ENCODE measurements at regions not wholly inside any gene's neighbourhood (a gene's known extent, or its start where the extent isn't known, plus 50 kb on each side); places are given as distances from the start of the nearest gene placed in this dataset.
"Not testable (repeated sequence)": the region's sequence is repeated elsewhere in the genome, so short reads cannot be mapped to it uniquely, and the experiment has no call there.

DNA sequence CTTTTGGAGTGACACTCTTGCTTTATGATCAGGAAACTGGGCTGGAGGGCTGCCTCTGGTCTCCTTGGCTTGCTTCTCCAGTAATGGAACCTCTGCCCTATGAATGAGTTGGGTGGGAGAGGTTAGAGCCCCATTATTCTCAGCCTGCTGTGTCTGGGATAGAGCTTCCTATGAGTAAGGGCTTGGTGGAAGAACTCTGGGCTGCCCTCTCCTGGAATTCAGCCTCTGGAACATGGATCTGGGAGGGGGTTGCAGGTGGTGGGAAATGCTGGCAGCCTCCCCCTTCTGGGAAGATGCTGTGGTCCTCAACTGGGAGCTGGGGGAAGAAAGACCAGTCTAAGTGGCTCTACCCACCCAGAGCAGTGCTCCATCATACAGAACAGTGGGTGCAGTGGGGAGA lies 81.8 kb upstream of the SYN3 start:
- no peak for DNase-seq (ENCODE audit: low spot score)

DNA sequence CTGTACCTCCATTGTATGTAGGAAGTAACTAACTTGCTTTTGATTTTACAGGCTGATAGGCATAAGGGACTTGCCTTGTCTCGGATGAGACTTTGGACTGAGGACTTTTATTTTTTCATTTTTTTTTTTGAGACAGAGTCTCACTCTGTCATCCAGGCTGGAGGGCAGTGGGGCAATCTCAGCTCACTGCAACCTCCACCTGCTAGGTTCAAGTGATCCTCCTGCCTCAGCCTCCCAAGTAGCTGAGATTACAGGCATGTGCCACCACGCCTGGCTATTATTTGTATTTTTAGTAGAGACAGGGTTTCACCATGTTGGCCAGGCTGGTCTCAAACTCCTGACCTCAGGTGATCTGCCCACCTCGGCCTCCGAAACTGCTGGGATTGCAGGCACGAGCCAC lies 80.2 kb upstream of the SYN3 start:
- DNase-seq (ENCODE audit: low spot score), result not testable (repeated sequence)

DNA sequence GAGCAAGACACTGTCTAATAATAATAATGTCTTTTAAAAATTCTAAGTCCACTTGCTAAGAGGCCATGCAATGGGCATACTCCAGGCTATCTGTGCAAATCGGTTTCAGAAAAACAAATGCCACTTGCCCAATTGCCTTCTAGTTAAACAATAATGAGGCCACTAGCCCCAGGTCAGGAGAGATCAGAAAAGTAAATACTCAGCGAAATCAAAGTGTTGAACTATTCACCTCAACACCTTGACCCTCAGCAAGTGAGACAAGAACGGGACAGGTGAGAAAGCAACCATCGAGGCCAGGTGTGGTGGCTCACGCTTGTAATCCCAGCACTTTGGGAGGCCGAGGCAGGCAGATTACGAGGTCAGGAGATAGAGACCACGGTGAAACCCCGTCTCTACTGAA lies 72.3 kb upstream of the SYN3 start:
- no peak for DNase-seq (ENCODE audit: low spot score)

DNA sequence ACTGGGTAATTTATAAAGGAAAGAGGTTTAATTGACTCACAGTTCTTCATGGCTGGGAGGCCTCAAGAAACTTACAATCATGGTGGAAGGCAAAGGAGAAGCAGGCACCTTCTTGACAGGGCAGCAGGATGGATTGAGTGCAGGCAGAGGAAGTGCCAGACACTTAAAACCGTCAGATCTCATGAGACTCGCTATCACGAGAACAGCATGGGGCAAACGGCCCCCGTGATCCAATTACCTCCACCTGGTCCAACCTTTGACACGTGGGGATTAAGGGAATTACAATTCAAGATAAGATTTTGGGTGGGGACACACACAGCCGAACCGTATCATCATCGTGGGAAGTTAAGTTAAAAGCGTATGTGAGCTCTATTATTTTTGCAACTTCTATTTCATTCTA lies 71.4 kb upstream of the SYN3 start:
- no peak for DNase-seq (ENCODE audit: low spot score)

DNA sequence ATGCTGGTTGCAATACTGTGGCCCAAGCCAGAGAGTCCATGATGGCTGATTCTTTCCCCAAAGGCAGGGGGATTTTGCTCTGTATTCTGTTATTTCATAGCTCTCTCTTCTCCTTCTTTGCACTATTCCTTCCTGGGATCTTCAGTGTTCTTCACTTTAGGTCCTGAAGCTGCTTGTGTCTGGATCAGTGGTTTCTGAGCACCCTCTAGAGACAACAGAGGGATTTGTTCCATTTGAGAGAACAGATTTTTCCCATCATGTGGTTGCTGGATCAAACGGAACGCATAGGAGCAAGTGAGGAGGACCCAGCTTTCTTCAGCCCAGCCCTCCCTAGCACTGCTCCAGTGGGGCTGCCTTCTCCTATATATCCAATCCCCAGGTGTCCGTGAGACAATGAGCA lies 68.7 kb upstream of the SYN3 start:
- no peak for DNase-seq (ENCODE audit: low spot score)

DNA sequence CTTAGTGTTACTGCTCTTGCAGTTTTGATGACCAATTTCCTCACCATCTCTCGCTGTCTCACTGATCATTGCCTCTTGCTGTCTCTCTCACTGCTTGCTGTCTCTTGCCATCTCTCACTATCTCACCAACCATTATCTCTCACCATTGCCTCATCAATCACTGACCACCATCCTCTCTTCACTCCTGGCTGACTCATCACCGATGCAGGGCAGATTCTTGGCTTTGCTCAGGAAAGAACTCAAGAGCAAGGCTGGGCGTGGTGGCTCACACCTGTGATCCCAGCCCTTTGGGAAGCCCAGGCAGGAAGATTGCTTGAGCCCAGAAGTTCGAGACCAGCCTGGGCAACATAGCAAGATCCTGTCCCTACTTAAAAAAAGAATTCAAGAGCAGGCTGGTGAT lies 66.3 kb upstream of the SYN3 start:
- no peak for DNase-seq (ENCODE audit: low spot score)

DNA sequence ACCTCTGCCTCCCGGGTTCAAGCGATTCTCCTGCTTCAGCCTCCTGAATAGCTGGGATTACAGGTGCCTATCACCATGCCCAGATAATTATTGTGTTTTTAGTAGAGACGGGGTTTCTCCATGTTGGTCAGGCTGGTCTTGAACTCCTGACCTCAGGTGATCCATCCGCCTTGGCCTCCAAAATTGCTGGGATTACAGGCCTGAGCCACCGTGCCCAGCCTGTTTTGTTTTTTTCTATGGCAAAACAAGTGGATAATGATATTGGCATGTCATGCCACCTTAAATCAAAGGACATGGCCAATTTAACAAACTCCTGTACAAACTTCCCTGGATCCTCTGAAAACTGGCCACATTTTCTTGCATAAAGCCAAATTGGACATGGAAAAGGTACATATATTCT lies 64.3 kb upstream of the SYN3 start:
- DNase-seq (ENCODE audit: low spot score), result not testable (repeated sequence)

DNA sequence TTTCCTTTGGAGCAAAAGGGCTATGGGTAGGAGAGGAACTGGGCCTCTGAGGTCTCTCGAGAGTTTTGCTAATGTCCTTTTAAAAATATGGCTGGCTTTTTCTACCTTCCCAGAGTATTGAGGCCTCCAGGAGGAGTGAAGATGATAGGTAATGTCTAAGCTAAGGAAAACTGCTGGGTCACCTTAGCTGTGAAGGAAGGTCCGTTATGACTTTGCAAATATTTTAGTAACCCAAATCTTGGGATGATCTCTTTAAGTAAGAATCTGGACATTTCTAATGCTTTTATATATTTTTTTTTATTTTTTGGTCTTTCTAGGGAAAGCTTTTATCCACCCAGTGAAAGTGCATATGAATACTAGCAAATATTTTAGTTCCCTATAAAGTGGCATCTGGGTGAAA lies 60.9 kb upstream of the SYN3 start:
- no peak for DNase-seq (ENCODE audit: low spot score)

DNA sequence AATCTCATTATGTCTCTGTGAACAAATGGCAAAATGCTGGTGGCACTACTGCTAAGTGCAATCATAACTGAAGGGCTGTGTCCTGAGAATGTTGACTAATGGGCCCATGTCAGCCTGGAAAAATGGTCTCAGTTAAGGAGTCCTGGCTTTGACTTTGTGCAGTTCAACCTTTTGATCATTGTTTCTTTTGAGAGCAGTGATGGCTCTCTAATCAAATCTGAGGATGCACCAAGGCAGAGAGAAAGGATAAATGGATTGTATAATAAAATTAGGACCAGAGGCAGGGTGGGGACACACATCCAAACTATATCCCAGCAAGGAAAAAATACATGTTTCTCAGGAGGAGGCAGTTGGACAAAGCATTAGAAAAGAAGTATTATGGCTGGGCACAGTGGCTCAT lies 59.6 kb upstream of the SYN3 start:
- DNase-seq (ENCODE audit: low spot score), result no peak

DNA sequence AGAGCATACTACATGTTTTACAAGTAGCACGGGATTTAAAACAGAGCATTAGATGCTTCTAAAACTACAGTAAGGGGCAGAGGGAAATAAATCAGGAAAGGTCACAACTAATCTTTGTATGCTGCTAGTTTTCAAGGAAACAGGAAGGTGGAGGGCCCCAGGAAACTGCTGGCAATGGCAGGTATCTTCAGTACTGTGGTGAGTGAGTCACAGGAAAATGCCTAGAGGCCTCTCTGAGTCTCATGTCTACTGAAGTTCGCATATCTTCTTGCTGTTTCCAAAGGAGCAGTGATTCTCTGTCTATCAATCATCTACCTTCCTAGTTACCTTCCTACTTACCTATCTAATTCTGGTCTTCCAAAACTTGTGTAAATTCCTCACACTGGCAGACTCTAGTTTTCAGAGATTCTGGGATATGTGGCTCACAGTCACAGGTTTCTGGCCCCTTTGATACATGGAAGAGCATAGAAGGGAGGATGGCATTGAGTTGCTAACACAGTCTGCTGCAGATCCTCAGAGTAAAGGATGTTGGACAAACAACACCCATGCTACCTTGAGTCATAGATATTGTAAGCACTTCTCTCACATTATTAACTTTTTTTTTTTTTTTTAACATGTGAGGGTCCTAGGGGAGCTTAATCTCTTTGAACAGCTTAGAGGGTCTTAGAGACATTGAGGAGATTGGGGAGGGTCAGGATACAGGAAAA lies 58.8 kb upstream of the SYN3 start:
- no peak for DNase-seq (ENCODE audit: low spot score)

DNA sequence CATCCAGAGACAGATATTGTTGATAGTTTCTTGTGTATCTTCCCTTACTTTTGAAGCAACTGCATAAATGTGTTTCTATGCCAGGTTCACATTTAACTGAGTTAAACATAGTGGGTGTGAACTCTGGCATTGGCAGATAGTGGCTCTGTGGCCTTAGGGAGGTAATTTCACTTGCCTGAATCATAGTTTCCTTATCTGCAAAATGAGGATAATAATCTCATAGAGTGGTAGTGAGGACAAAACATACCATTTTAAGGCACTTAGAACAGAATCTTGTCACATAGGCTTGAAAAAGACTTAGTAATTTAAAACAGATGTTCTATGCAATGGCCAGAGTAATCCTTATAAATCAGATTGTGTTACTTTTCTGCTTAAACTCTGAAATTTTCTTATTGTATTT lies 56.4 kb upstream of the SYN3 start:
- DNase-seq (ENCODE audit: low spot score), result no peak

DNA sequence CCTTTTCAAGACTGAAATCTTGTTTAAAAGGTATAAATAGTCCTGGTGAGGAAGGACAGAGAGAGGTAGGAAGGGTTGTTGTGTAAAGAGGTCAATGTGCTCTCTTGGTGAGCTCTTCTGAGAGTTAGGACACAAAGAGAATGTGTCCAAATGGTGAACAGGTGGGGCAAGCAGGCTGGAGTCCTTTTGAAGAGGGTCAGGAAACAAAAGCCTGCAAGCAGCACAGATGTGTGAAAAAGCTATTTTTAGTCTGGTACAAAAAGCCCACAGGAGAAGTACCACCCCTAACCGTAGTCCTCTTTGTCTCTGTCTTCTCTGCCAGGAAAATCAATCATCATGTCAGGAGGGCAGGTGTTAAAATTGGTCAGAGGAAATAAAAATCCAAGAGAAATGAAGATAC lies 54.4 kb upstream of the SYN3 start:
- DNase-seq (ENCODE audit: low spot score), result no peak

DNA sequence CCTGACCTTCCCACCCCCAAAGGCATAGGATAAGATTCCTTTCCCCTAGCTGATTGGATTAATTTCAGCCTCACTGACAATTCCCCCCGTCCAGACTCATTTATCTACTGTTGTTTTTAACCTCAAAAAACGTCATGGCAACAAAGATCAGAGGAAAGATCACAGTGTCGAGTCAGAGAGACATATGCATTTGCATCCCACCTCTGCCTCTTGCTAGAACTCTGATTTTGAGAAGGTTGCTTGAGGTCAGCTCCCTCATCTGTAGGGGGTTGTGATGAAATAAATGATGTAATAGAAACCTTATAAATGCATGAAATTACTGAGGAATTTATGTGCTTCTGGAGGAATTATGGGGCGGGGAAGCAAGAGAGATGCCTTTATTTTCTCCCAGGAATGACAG lies 53.3 kb upstream of the SYN3 start:
- DNase-seq (ENCODE audit: low spot score), result no peak

DNA sequence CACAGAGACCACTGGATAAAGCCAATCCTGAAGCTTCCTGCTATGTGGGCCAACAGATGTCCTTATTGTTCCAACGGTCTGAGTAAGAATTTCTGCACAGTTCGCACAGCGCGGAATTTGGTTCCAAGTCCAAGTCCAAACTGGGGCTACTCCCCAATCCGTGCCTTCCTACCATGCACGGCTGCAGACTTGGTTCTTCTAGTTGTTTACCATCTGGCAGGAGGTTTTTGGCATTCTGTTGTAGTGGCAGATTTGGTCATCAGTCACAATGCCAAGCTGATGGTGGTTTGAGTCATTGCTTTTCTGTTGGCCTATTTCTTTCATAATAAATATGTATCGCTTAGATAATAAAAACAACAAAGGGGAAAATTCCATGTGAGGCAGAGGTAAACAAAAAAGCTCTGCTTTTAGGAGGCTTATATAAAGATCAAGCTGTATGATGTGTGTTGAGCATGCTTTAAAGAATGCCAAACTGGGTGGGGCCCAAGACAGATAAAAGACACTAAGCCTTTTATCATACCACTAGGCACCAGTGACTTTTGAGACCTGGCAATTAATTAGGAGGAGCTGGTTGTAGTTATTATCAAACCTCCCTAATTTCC lies 52.5 kb upstream of the SYN3 start:
- DNase-seq (ENCODE audit: low spot score), result no peak

DNA sequence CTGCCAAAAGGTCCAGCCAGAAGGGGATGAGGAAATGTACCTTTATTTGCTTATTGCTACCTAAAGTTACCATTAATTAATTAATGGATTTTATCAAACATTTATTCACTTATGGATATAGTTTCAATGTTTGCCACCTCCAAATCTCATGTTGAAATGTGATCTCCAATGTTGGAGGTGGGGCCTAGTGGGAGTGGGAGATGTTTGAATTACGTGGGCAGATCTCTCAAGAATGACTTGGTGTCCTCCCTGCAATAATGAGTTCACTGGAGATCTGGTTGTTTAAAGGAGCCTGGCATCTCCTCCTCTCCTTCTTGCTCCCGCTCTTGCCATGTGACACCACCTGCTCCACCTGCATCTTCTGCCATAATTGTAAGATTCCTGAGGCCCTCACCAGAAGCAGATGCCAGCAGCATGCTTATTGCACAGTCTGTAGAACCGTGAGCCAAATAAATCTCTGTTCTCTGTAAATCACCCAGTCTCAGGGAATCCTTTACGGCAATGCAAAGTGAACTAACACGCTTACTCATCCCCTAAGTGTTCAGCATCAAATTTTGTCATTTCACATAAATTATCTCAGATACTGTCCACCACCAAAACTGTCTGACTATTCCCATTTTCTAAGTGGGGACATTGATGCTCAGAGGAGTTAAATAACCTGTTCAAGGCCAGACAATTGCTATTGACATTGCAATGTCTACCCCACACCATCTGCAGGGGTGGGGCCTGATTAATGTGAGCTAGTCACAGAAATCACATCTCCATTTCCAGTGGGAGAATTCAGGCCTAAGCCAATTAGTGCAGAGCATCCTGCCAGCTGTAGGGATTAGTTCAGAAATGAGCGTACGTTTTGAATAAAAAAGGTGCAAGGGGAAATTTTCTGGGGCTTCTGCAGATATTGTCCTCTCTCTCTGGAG lies 51.6 kb upstream of the SYN3 start:
- no peak for DNase-seq (ENCODE audit: low spot score)

DNA sequence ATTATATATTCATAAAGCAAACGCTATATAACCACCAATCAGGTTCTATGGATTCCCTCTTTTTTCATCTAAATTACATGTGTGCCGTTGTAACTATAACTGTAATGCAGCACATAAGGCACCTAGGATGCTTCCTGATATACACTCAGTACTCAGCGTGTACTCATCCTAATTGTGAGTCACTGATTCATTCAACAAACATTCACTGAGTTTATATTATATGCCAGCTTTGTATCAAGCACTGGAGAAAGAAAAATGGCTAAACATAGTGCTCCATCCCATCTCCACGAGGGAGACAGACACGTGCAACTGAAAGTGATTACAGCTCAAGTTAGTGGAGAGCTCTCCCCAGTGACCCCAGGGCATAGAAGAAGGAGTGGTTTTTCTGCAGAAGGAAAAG lies 49.9 kb upstream of the SYN3 start:
- no peak for DNase-seq (ENCODE audit: low spot score)

Measured in hepatic stellate cell (primary cell).